ENCODE measurements at regions not wholly inside any gene's neighbourhood (a gene's known extent, or its start where the extent isn't known, plus 50 kb on each side); places are given as distances from the start of the nearest gene placed in this dataset.
"Not testable (repeated sequence)": the region's sequence is repeated elsewhere in the genome, so short reads cannot be mapped to it uniquely, and the experiment has no call there.

- no peak overlapping the region for H3K4me3 ChIP-seq (ENCODE audit: insufficient read depth, low read depth, low read length)
- no peaks in the 10 kb centered on the region for H3K27me3 ChIP-seq (ENCODE audit: control insufficient read depth, insufficient read depth, low read length)
- DNase-seq, result no peak
- no peaks in the 10 kb centered on the region for H3K36me3 ChIP-seq (replicated peaks; ENCODE audit: control insufficient read depth, insufficient read depth, low read length)
Measured at GRCh38 chr10:61021926-61022325, 77.9 kb upstream of the RHOBTB1 start.

GRCh38 chr10:61020420-61021158, 76.6 kb upstream of the RHOBTB1 start:
- DNase-seq, result no peak
- Histone ChIP-seq H3K27me3 (ENCODE audit: control insufficient read depth, insufficient read depth, low read length) (no peaks in the 10 kb centered on the region), H3K4me3 (ENCODE audit: insufficient read depth, low read depth, low read length) (no peak overlapping the region), H3K36me3 (replicated peaks; ENCODE audit: control insufficient read depth, insufficient read depth, low read length) (no peaks in the 10 kb centered on the region)

- Histone ChIP-seq H3K4me3 (ENCODE audit: insufficient read depth, low read depth, low read length) (no peak overlapping the region), H3K27me3 (ENCODE audit: control insufficient read depth, insufficient read depth, low read length) (no peaks in the 10 kb centered on the region), H3K36me3 (replicated peaks; ENCODE audit: control insufficient read depth, insufficient read depth, low read length) (no peaks in the 10 kb centered on the region)
- no peak for DNase-seq
Measured at GRCh38 chr10:61018146-61018545, 74.2 kb upstream of the RHOBTB1 start.

- DNase-seq, result no peak
- H3K36me3 ChIP-seq (replicated peaks; ENCODE audit: control insufficient read depth, insufficient read depth, low read length), result no peaks in the 10 kb centered on the region
- no peaks in the 10 kb centered on the region for H3K27me3 ChIP-seq (ENCODE audit: control insufficient read depth, insufficient read depth, low read length)
- no peak overlapping the region for H3K4me3 ChIP-seq (ENCODE audit: insufficient read depth, low read depth, low read length)
Measured at GRCh38 chr10:61016630-61017029, 72.6 kb upstream of the RHOBTB1 start.

GRCh38 chr10:61016007-61016406, 72.0 kb upstream of the RHOBTB1 start:
- Histone ChIP-seq H3K36me3 (replicated peaks; ENCODE audit: control insufficient read depth, insufficient read depth, low read length) (no peaks in the 10 kb centered on the region), H3K4me3 (ENCODE audit: insufficient read depth, low read depth, low read length) (no peak overlapping the region), H3K27me3 (ENCODE audit: control insufficient read depth, insufficient read depth, low read length) (no peaks in the 10 kb centered on the region)
- no peak for DNase-seq

GRCh38 chr10:61010863-61011262, 66.9 kb upstream of the RHOBTB1 start:
- Histone ChIP-seq H3K27me3 (ENCODE audit: control insufficient read depth, insufficient read depth, low read length) (no peaks in the 10 kb centered on the region), H3K36me3 (replicated peaks; ENCODE audit: control insufficient read depth, insufficient read depth, low read length) (no peaks in the 10 kb centered on the region), H3K4me3 (ENCODE audit: insufficient read depth, low read depth, low read length) (no peak overlapping the region)
- DNase-seq, result no peak

GRCh38 chr10:61003069-61003468, 59.1 kb upstream of the RHOBTB1 start:
- not testable (repeated sequence) for DNase-seq; H3K36me3 ChIP-seq (replicated peaks; ENCODE audit: control insufficient read depth, insufficient read depth, low read length); H3K4me3 ChIP-seq (ENCODE audit: insufficient read depth, low read depth, low read length)
- peaks cover 10% of the 10 kb centered on the region for H3K27me3 ChIP-seq (ENCODE audit: control insufficient read depth, insufficient read depth, low read length)

- peaks cover 10% of the 10 kb centered on the region for H3K27me3 ChIP-seq (ENCODE audit: control insufficient read depth, insufficient read depth, low read length)
- no peaks in the 10 kb centered on the region for H3K36me3 ChIP-seq (replicated peaks; ENCODE audit: control insufficient read depth, insufficient read depth, low read length)
- DNase-seq, result no peak
- H3K4me3 ChIP-seq (ENCODE audit: insufficient read depth, low read depth, low read length), result peak overlapping the region; percentile 61
Measured at GRCh38 chr10:61001731-61002122, 57.7 kb upstream of the RHOBTB1 start.

- peak; percentile 92 for DNase-seq
- H3K27me3 ChIP-seq (ENCODE audit: control insufficient read depth, insufficient read depth, low read length), result peaks cover 10% of the 10 kb centered on the region
- H3K36me3 ChIP-seq (replicated peaks; ENCODE audit: control insufficient read depth, insufficient read depth, low read length), result no peaks in the 10 kb centered on the region
- peak overlapping the region; percentile 61 for H3K4me3 ChIP-seq (ENCODE audit: insufficient read depth, low read depth, low read length)
Measured at GRCh38 chr10:61000769-61001730, 57.1 kb upstream of the RHOBTB1 start.

- Histone ChIP-seq H3K4me3 (ENCODE audit: insufficient read depth, low read depth, low read length) (no peak overlapping the region), H3K27me3 (ENCODE audit: control insufficient read depth, insufficient read depth, low read length) (peaks cover 10% of the 10 kb centered on the region), H3K36me3 (replicated peaks; ENCODE audit: control insufficient read depth, insufficient read depth, low read length) (no peaks in the 10 kb centered on the region)
- no peak for DNase-seq
Measured at GRCh38 chr10:60998932-60999331, 54.9 kb upstream of the RHOBTB1 start.

- DNase-seq, result no peak
- no peaks in the 10 kb centered on the region for H3K27me3 ChIP-seq (ENCODE audit: control insufficient read depth, insufficient read depth, low read length)
- no peaks in the 10 kb centered on the region for H3K36me3 ChIP-seq (replicated peaks; ENCODE audit: control insufficient read depth, insufficient read depth, low read length)
- H3K4me3 ChIP-seq (ENCODE audit: insufficient read depth, low read depth, low read length), result no peak overlapping the region
Measured at GRCh38 chr10:60994128-60994527, 50.1 kb upstream of the RHOBTB1 start.

All from H7 (cell line).